ENCODE measurements at regions not wholly inside any gene's neighbourhood (a gene's known extent, or its start where the extent isn't known, plus 50 kb on each side); places are given as distances from the start of the nearest gene placed in this dataset.

GRCh38 chr6:133129556-133129955 lies 111.6 kb upstream of the EYA4 start:
- H3K27me3 ChIP-seq: no peaks in the 10 kb centered on the region
- H3K4me1 ChIP-seq: no peaks in the 10 kb centered on the region
- no peak overlapping the region for H3K4me3 ChIP-seq
- TF ChIP-seq EP300 (IDR thresholded peaks at IDR 0.05) (no peak), POLR2AphosphoS5 (IDR thresholded peaks at IDR 0.05) (no peak), CTCF (IDR thresholded peaks at IDR 0.05) (no peak), POLR2A (IDR thresholded peaks at IDR 0.05) (no peak)
- DNase-seq: no peak
- H3K27ac ChIP-seq: no peak overlapping the region
- H3K9me3 ChIP-seq: no peaks in the 10 kb centered on the region
- intact Hi-C loops (cut with DNase I; ENCODE audit: low total_unique reads): no loop called here
- WGBS, 5 donors: 77 to 90% (median 84%) methylated on average over 1 of the region's 1 CpG
- H3K36me3 ChIP-seq: no peaks in the 10 kb centered on the region

GRCh38 chr6:133130863-133131262 lies 110.3 kb upstream of the EYA4 start:
- H3K4me3 ChIP-seq: no peak overlapping the region
- no peak overlapping the region for H3K27ac ChIP-seq
- no peaks in the 10 kb centered on the region for H3K27me3 ChIP-seq
- intact Hi-C loops (cut with DNase I; ENCODE audit: low total_unique reads): no loop called here
- no peaks in the 10 kb centered on the region for H3K9me3 ChIP-seq
- TF ChIP-seq CTCF (IDR thresholded peaks at IDR 0.05) (no peak), POLR2AphosphoS5 (IDR thresholded peaks at IDR 0.05) (no peak), EP300 (IDR thresholded peaks at IDR 0.05) (no peak), POLR2A (IDR thresholded peaks at IDR 0.05) (no peak)
- WGBS, 5 donors: 42 to 55% (median 52%) methylated on average over 2 of the region's 2 CpGs
- H3K36me3 ChIP-seq: no peaks in the 10 kb centered on the region
- peak in 1 of 2 donors; percentile 22 for DNase-seq
- H3K4me1 ChIP-seq: no peaks in the 10 kb centered on the region

GRCh38 chr6:133131621-133132465 lies 109.3 kb upstream of the EYA4 start:
- WGBS, 5 donors: 76 to 89% (median 79%) methylated on average over 9 to 10 of the region's 10 CpGs
- intact Hi-C loops (cut with DNase I; ENCODE audit: low total_unique reads): no loop called here
- H3K9me3 ChIP-seq: no peaks in the 10 kb centered on the region
- no peak overlapping the region for H3K4me3 ChIP-seq
- no peaks in the 10 kb centered on the region for H3K27me3 ChIP-seq
- DNase-seq: peak in 1 of 2 donors; percentile 20
- H3K27ac ChIP-seq: no peak overlapping the region
- TF ChIP-seq POLR2A (IDR thresholded peaks at IDR 0.05) (no peak), POLR2AphosphoS5 (IDR thresholded peaks at IDR 0.05) (no peak), EP300 (IDR thresholded peaks at IDR 0.05) (no peak)
- no peaks in the 10 kb centered on the region for H3K4me1 ChIP-seq
- no peaks in the 10 kb centered on the region for H3K36me3 ChIP-seq

GRCh38 chr6:133132466-133132971 lies 108.6 kb upstream of the EYA4 start:
- Histone ChIP-seq H3K27ac (no peak overlapping the region), H3K4me3 (no peak overlapping the region), H3K36me3 (no peaks in the 10 kb centered on the region), H3K4me1 (no peaks in the 10 kb centered on the region), H3K27me3 (no peaks in the 10 kb centered on the region), H3K9me3 (no peaks in the 10 kb centered on the region)
- TF ChIP-seq CTCF (IDR thresholded peaks at IDR 0.05): no peak
- no peak for TF ChIP-seq EP300 (IDR thresholded peaks at IDR 0.05)
- TF ChIP-seq POLR2AphosphoS5 (IDR thresholded peaks at IDR 0.05): no peak
- TF ChIP-seq POLR2A (IDR thresholded peaks at IDR 0.05): no peak
- DNase-seq: no peak
- intact Hi-C loops (cut with DNase I; ENCODE audit: low total_unique reads): no loop called here
- WGBS, 5 donors: 82 to 92% (median 89%) methylated on average over 12 of the region's 12 CpGs
